Astrocyte of the spinal cord (primary cell): ENCODE measurements at regions not wholly inside any gene's neighbourhood (a gene's known extent, or its start where the extent isn't known, plus 50 kb on each side); places are given as distances from the start of the nearest gene placed in this dataset.

ENCODE experiments used
- DNase-seq: peaks from one replicate; pipeline ENCODE4 v3.0.0; 2011; ENCODE audit warnings: low read depth, low spot score
- H3K4me3 ChIP-seq: 2 replicates; pipeline ENCODE4 v1.5.1; 2011; ENCODE audit warnings: low read depth, mild to moderate bottlenecking, low read length, moderate library complexity
- CTCF ChIP-seq: IDR thresholded peaks from 2 replicates; pipeline ENCODE4 v1.5.1; 2012; ENCODE audit warnings: low read depth, mild to moderate bottlenecking, low read length, inconsistent platforms
- in situ Hi-C: cut with HindIII; loops from 2 replicates; pipeline ENCODE4 v1.10.0; 2017; ENCODE audit warnings: low sequenced_read_pairs

GRCh38 chr14:99003646-99004045 lies 268.4 kb downstream of the BCL11B start:
- no peak for DNase-seq
- in situ Hi-C loops: no loop called here
- TF ChIP-seq CTCF: no peak
- no peak overlapping the region for H3K4me3 ChIP-seq

GRCh38 chr14:99004112-99004511 lies 267.9 kb downstream of the BCL11B start:
- H3K4me3 ChIP-seq: no peak overlapping the region
- in situ Hi-C loops: no loop called here
- no peak for TF ChIP-seq CTCF
- DNase-seq: no peak

GRCh38 chr14:99006276-99006675 lies 265.7 kb downstream of the BCL11B start:
- in situ Hi-C loops: no loop called here
- no peak overlapping the region for H3K4me3 ChIP-seq
- no peak for TF ChIP-seq CTCF
- DNase-seq: no peak

GRCh38 chr14:99007795-99008194 lies 264.2 kb downstream of the BCL11B start:
- no peak for DNase-seq
- no peak overlapping the region for H3K4me3 ChIP-seq
- TF ChIP-seq CTCF: no peak
- in situ Hi-C loops: no loop called here

- no peak for DNase-seq
- no peak for TF ChIP-seq CTCF
- in situ Hi-C loops: no loop called here
- no peak overlapping the region for H3K4me3 ChIP-seq
Observed at GRCh38 chr14:99009871-99010270, 262.1 kb downstream of the BCL11B start.

- no peak for DNase-seq
- in situ Hi-C loops: no loop called here
- TF ChIP-seq CTCF: no peak
- no peak overlapping the region for H3K4me3 ChIP-seq
Observed at GRCh38 chr14:99011385-99011784, 260.6 kb downstream of the BCL11B start.

- in situ Hi-C loops: no loop called here
- no peak for TF ChIP-seq CTCF
- no peak for DNase-seq
- H3K4me3 ChIP-seq: no peak overlapping the region
Observed at GRCh38 chr14:99012703-99013102, 259.3 kb downstream of the BCL11B start.
